OCI-LY7 (cell line): ENCODE measurements at regions not wholly inside any gene's neighbourhood (a gene's known extent, or its start where the extent isn't known, plus 50 kb on each side); places are given as distances from the start of the nearest gene placed in this dataset.

Experiments used
- EZH2phosphoT487 ChIP-seq: fragments of 200-600 bp; sonication (generic); IDR thresholded peaks from 2 replicates; pipeline ENCODE4 v1.6.1; 2018; ENCODE audit warnings: low read depth, borderline replicate concordance, mild to moderate bottlenecking, mixed run types, antibody characterized with exemption, low read length, moderate library complexity, mixed read lengths
- TF ChIP-seq, protein P1 (sequence below): fragments of 200-600 bp; sonication (generic); conservative IDR thresholded peaks from 2 replicates; pipeline ENCODE4 v1.5.1; 2014; ENCODE audit warnings: mild to moderate bottlenecking, antibody characterized with exemption, low read length, moderate library complexity, mixed read lengths

DNA sequence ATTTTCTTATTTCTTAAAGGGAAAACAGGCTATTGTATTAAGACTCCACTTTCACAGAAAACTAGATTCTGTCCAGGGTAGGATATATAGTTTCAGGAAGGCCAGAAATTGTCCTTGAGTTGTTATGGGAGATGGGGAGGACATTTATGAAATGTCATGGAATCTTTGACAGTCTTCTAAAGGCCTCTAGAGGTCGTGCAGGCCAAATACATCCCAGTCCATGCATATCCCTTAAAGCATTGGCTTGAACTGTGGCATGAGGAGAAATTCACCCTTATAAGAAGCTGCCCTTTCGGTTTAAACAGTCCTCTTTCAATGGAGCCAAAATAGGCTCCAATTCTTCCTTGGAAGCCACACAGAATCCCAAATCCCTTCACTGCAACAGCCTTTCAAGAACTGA, 183.6 kb upstream of the NOCT start:
- TF ChIP-seq, protein P1, sequence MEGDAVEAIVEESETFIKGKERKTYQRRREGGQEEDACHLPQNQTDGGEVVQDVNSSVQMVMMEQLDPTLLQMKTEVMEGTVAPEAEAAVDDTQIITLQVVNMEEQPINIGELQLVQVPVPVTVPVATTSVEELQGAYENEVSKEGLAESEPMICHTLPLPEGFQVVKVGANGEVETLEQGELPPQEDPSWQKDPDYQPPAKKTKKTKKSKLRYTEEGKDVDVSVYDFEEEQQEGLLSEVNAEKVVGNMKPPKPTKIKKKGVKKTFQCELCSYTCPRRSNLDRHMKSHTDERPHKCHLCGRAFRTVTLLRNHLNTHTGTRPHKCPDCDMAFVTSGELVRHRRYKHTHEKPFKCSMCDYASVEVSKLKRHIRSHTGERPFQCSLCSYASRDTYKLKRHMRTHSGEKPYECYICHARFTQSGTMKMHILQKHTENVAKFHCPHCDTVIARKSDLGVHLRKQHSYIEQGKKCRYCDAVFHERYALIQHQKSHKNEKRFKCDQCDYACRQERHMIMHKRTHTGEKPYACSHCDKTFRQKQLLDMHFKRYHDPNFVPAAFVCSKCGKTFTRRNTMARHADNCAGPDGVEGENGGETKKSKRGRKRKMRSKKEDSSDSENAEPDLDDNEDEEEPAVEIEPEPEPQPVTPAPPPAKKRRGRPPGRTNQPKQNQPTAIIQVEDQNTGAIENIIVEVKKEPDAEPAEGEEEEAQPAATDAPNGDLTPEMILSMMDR = no peak
- TF ChIP-seq EZH2phosphoT487 = no peak
